Endodermal cell (in vitro differentiated cells): ENCODE measurements at regions not wholly inside any gene's neighbourhood (a gene's known extent, or its start where the extent isn't known, plus 50 kb on each side); places are given as distances from the start of the nearest gene placed in this dataset.

Source experiments
- DNase-seq: peaks from one replicate; pipeline ENCODE4 v3.0.0-alpha.2; 2017
- H3K27ac ChIP-seq: 2 replicates; pipeline ENCODE4 v1.5.1; 2013; ENCODE audit warnings: mild to moderate bottlenecking, low read depth, low read length, moderate library complexity
- H3K27me3 ChIP-seq: 2 replicates; pipeline ENCODE4 v1.6.1; 2013; ENCODE audit warnings: mild to moderate bottlenecking, low read length, moderate library complexity; ENCODE audit not compliant: insufficient read depth, control insufficient read depth, poor library complexity, severe bottlenecking
- H3K36me3 ChIP-seq: 2 replicates; pipeline ENCODE4 v1.7.0; 2013; ENCODE audit warnings: mild to moderate bottlenecking, low read length, moderate library complexity; ENCODE audit not compliant: control insufficient read depth, insufficient read depth
- H3K4me1 ChIP-seq: one replicate; pipeline ENCODE4 v1.7.0; 2013; ENCODE audit warnings: low read length; ENCODE audit not compliant: control insufficient read depth, insufficient read depth
- H3K4me3 ChIP-seq: 2 replicates; pipeline ENCODE4 v1.5.1; 2013; ENCODE audit warnings: mild to moderate bottlenecking, low read length, moderate library complexity
- H3K9ac ChIP-seq: 2 replicates; pipeline ENCODE4 v1.6.1; 2013; ENCODE audit warnings: mild to moderate bottlenecking, low read length, moderate library complexity; ENCODE audit not compliant: poor library complexity, severe bottlenecking; ENCODE audit errors: extremely low read depth
- H3K9me3 ChIP-seq: 2 replicates; pipeline ENCODE4 v1.6.1; 2013; ENCODE audit warnings: mild to moderate bottlenecking, low read length, moderate library complexity; ENCODE audit not compliant: control insufficient read depth
- H3K27ac Mint-ChIP-seq: 2 replicates; pipeline ENCODE4 v1.8.0; 2020; ENCODE audit warnings: mixed read lengths
- H3K27me3 Mint-ChIP-seq: 2 replicates; pipeline ENCODE4 v1.8.0; 2021; ENCODE audit warnings: mild to moderate bottlenecking, mixed read lengths; ENCODE audit not compliant: insufficient read depth
- H3K36me3 Mint-ChIP-seq: 2 replicates; pipeline ENCODE4 v1.8.0; 2020; ENCODE audit warnings: low read depth, mixed read lengths
- H3K4me1 Mint-ChIP-seq: 2 replicates; pipeline ENCODE4 v1.8.0; 2020; ENCODE audit warnings: mixed read lengths
- H3K4me3 Mint-ChIP-seq: 2 replicates; pipeline ENCODE4 v1.8.0; 2020; ENCODE audit warnings: mild to moderate bottlenecking, moderate library complexity, mixed read lengths
- H3K9me3 Mint-ChIP-seq: 2 replicates; pipeline ENCODE4 v1.8.0; 2020; ENCODE audit warnings: mild to moderate bottlenecking, mixed read lengths
- CTCF ChIP-seq: fragments of 200-600 bp; sonication (generic); conservative IDR thresholded peaks from 2 replicates; pipeline ENCODE4 v1.5.0; 2021; ENCODE audit warnings: antibody characterized with exemption, mild to moderate bottlenecking
- WGBS, 2 experiments: methylation state at CpG; one replicate each; pipeline versions ENCODE4 v1.1.5 to v1.1.7; 2013; ENCODE audit warnings: missing lambda C conversion rate in 2 of 2, mixed read lengths in 1 of 2; ENCODE audit not compliant: insufficient coverage in 1 of 2, insufficient read length in 1 of 2; 5-methylcytosine and 5-hydroxymethylcytosine counted together

DNA sequence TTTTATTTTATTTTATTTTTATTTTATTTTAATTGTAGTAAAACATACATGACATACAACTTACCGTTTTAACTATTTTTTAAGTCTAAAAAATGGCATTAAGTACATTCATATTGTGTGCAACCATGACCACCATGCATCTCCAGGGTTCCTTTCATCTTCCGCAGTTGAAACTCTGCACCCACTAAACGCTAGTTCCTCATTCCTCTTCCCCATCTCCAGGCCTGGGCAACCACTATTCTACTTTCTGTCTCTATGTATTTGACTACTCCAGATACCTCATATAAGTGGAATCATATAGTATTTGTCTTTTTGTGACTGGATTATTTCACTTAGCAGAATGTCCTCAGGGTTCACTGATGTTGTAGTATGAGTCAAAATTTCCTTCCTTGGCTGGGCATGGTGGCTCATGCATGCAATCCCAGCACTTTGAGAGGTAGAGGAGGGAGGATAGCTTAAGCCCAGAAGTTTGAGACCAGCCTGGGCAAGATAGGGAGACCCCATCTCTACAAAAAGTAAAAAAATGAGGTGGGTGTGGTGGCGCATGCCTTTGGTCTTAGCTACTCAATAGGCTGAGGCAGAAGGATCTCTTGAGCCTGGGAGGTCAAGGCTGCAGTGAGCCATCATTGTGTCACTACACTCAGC lies 55.7 kb upstream of the ZNF507 start:
- Histone ChIP-seq H3K4me3 (no peak overlapping the region), H3K36me3 (no peaks in the 10 kb centered on the region), H3K27ac (no peak overlapping the region), H3K9ac (no peak overlapping the region), H3K9me3 (no peaks in the 10 kb centered on the region), H3K27me3 (no peaks in the 10 kb centered on the region), H3K4me1 (no peaks in the 10 kb centered on the region)
- no peak for TF ChIP-seq CTCF
- Mint-ChIP-seq H3K27me3 (no peaks in the 10 kb centered on the region), H3K36me3 (no peaks in the 10 kb centered on the region), H3K4me3 (no peak overlapping the region), H3K27ac (no peak overlapping the region), H3K9me3 (no peaks in the 10 kb centered on the region), H3K4me1 (peaks cover 3% of the 10 kb centered on the region)
- 87% methylated on average over 4 of the region's 4 CpGs for WGBS, 2 experiments
- no peak for DNase-seq

- no peaks in the 10 kb centered on the region for H3K36me3 Mint-ChIP-seq
- no peak overlapping the region for H3K4me3 Mint-ChIP-seq
- DNase-seq: no peak
- H3K36me3 ChIP-seq: no peaks in the 10 kb centered on the region
- H3K27ac Mint-ChIP-seq: no peak overlapping the region
- H3K27me3 ChIP-seq: no peaks in the 10 kb centered on the region
- H3K9ac ChIP-seq: no peak overlapping the region
- H3K9me3 ChIP-seq: no peaks in the 10 kb centered on the region
- no peaks in the 10 kb centered on the region for H3K4me1 ChIP-seq
- no peaks in the 10 kb centered on the region for H3K9me3 Mint-ChIP-seq
- peaks cover 3% of the 10 kb centered on the region for H3K4me1 Mint-ChIP-seq
- no peak for TF ChIP-seq CTCF
- no peak overlapping the region for H3K4me3 ChIP-seq
- H3K27me3 Mint-ChIP-seq: no peaks in the 10 kb centered on the region
- 94 to 100% methylated on average over 3 to 6 of the region's 6 CpGs for WGBS, 2 experiments
- H3K27ac ChIP-seq: no peak overlapping the region
These were observed 53.5 kb upstream of the ZNF507 start for GRCh38 chr19:32291876-32292275.

GRCh38 chr19:32294871-32295438 lies 50.5 kb upstream of the ZNF507 start:
- Histone ChIP-seq H3K9me3 (peaks cover 4% of the 10 kb centered on the region), H3K9ac (no peak overlapping the region), H3K27ac (no peak overlapping the region), H3K36me3 (no peaks in the 10 kb centered on the region), H3K4me3 (no peak overlapping the region), H3K27me3 (no peaks in the 10 kb centered on the region), H3K4me1 (no peaks in the 10 kb centered on the region)
- no peaks in the 10 kb centered on the region for H3K4me1 Mint-ChIP-seq
- WGBS, 2 experiments: 93% methylated on average over 6 of the region's 6 CpGs; no CpG with 5 or more reads in 1 of the 2 experiments
- no peaks in the 10 kb centered on the region for H3K27me3 Mint-ChIP-seq
- no peaks in the 10 kb centered on the region for H3K36me3 Mint-ChIP-seq
- H3K27ac Mint-ChIP-seq: no peak overlapping the region
- peaks cover 9% of the 10 kb centered on the region for H3K9me3 Mint-ChIP-seq
- TF ChIP-seq CTCF: no peak
- H3K4me3 Mint-ChIP-seq: no peak overlapping the region
- no peak for DNase-seq
